ENCODE measurements at regions not wholly inside any gene's neighbourhood (a gene's known extent, or its start where the extent isn't known, plus 50 kb on each side); places are given as distances from the start of the nearest gene placed in this dataset.

DNA sequence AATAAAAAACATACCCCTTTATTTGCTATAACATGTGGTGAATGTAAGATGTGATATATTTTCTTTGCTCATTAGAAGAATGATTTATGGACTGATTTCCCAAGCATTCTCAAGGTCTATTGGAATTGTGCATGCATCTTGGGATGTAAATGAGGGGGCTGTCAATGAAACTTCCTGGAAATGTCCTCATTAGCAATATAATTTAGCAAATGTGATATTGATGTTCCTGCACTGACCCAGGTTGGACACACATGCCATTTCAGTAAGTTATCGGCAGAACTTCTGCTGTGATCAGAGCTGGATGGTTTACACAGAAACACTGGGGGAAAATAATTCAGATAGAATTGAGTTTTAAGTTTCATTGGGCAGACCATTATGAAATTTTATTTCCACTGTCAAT is 99.9 kb downstream of the ELOVL4 start:
- ChIA-PET CTCF (interaction anchor here (1.1 to 1.3 kb wide), 3 partner anchors 21 to 32 kb away, joined by 3 to 6 read pairs (median 4); no protein-coding TSS in a partner anchor), POLR2A (no interaction called here)
- H3K4me3 ChIP-seq (ENCODE audit: low read depth, low read length): no peak overlapping the region
- DNase-seq (ENCODE audit: low read depth, low spot score): no peak
- TF ChIP-seq, protein P1, sequence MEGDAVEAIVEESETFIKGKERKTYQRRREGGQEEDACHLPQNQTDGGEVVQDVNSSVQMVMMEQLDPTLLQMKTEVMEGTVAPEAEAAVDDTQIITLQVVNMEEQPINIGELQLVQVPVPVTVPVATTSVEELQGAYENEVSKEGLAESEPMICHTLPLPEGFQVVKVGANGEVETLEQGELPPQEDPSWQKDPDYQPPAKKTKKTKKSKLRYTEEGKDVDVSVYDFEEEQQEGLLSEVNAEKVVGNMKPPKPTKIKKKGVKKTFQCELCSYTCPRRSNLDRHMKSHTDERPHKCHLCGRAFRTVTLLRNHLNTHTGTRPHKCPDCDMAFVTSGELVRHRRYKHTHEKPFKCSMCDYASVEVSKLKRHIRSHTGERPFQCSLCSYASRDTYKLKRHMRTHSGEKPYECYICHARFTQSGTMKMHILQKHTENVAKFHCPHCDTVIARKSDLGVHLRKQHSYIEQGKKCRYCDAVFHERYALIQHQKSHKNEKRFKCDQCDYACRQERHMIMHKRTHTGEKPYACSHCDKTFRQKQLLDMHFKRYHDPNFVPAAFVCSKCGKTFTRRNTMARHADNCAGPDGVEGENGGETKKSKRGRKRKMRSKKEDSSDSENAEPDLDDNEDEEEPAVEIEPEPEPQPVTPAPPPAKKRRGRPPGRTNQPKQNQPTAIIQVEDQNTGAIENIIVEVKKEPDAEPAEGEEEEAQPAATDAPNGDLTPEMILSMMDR (IDR thresholded peaks at IDR 0.05; ENCODE audit: insufficient read depth, low read length, missing control alignments): no peak

DNA sequence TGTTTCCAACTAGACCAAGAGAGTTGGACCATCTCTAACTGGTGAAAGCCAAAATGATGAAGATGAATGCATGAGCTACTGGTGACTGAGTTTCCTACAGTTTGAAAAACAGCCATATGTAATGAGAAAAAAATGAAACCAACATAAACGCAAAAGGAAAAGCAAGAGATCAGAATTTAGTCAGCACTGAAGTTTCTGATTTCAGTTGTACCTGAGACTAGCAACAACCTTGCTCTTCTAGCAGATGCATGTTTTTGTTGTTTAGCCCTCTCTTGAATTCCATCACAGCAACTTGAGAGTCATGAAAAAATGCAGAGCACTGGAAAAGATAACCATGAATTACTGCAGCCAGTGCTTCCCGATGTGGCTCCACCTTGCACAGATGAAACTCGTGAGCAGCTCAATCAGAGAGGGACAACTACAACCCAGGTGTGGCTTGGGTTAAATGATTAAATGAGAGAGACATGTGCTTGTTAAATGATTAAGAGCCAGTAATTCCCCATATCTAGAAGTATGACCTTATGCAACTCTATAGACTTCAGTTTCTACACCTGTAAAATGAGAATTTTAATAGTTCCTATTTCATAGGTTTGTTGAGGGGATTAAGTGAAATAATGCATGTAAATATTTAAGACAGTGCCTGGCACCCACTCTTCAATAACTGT is 104.8 kb downstream of the ELOVL4 start:
- DNase-seq (ENCODE audit: low read depth, low spot score): no peak
- POLR2A ChIA-PET: no interaction called here
- TF ChIP-seq, protein P1 (IDR thresholded peaks at IDR 0.05; ENCODE audit: insufficient read depth, low read length, missing control alignments): no peak
- CTCF ChIA-PET: interaction anchor here (1.3 kb wide), 1 partner anchor 25 kb away, joined by 5 read pairs; no protein-coding TSS in a partner anchor
- no peak overlapping the region for H3K4me3 ChIP-seq (ENCODE audit: low read depth, low read length)

DNA sequence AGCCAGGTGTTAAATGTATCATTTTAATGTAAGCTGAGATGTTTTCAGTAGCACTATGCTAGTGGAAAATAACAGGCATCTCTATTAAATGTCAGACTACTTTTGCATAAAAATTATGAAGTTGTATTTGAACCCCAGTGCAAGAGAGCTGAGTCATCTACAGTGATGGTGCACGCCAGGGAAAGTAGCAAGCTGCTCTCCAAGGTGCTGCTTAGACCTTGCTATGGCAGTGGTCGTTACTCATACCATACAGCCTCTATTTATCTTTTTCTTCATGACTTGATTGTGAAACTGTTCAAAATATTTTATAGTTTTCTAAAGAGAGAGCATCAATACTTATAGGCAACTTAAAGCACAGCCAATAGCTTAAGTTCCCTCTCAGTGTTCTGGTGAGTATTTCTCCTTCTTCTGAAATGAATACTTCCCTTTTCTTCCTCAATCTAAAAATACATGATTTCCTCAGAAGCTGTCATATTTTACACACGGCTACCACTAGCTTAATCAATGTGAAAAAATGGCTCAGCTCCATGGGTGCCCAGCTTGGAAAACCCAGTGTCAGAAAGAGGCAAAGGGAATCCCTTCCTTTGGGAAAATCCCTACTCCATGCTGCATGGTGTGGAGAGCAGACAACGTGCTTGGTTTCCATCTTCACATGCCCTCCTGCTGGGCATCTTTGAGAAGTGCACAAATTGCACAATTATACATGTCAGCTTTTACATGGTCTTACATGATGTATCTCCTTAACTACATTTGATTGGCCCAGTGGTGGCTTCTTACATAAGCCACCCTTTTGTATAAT is 105.6 kb downstream of the ELOVL4 start:
- no peak overlapping the region for H3K4me3 ChIP-seq (ENCODE audit: low read depth, low read length)
- TF ChIP-seq, protein P1 (IDR thresholded peaks at IDR 0.05; ENCODE audit: insufficient read depth, low read length, missing control alignments): no peak
- POLR2A ChIA-PET: no interaction called here
- CTCF ChIA-PET: interaction anchor here (1.3 kb wide), 1 partner anchor 26 kb away, joined by 5 read pairs; no protein-coding TSS in a partner anchor
- no peak for DNase-seq (ENCODE audit: low read depth, low spot score)

DNA sequence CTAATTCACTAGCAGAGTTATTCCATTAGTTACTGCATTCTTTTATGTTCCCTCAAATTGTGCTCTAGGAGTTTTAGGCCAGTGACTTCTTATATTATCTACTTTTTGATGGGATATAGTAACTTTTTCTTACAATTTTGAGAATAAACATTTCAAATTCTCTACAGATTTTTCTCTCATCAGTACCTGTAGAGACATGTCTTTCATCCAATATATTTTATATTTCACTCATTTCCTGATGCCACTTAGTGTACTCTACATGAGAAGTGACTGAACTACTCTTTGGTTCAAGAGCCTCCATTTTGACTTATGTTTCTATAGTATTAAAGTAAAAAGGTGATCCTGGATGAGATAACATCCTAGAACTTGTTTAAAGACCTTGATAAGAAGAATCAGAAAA is 108.5 kb downstream of the ELOVL4 start:
- CTCF ChIA-PET: interaction anchor here (1.0 kb wide), 1 partner anchor 14 kb away, joined by 3 read pairs; no protein-coding TSS in a partner anchor

DNA sequence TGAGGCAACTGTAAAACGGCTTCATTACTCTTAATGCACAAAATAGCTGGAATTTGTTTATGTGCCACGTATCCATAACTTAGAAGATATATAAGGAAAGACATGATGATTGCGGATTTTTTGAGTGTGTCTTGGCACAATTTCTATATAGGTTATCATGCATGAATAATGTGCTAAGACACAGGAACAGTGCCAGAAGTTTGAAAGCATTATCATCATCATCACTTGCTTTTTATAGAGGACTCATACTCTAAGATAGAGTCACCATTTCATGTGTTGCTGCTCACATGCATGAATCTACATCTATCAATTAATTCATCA is 113.4 kb downstream of the ELOVL4 start:
- TF ChIP-seq, protein P1 (IDR thresholded peaks at IDR 0.05; ENCODE audit: insufficient read depth, low read length, missing control alignments): no peak
- DNase-seq (ENCODE audit: low read depth, low spot score): no peak
- ChIA-PET POLR2A (no interaction called here), CTCF (no interaction called here)
- H3K4me3 ChIP-seq (ENCODE audit: low read depth, low read length): no peak overlapping the region

More for the DNA sequence above, 108.5 kb downstream of the ELOVL4 start:
- TF ChIP-seq, protein P1 (IDR thresholded peaks at IDR 0.05; ENCODE audit: insufficient read depth, low read length, missing control alignments): no peak
- POLR2A ChIA-PET: no interaction called here
- no peak for DNase-seq (ENCODE audit: low read depth, low spot score)
- no peak overlapping the region for H3K4me3 ChIP-seq (ENCODE audit: low read depth, low read length)

DNA sequence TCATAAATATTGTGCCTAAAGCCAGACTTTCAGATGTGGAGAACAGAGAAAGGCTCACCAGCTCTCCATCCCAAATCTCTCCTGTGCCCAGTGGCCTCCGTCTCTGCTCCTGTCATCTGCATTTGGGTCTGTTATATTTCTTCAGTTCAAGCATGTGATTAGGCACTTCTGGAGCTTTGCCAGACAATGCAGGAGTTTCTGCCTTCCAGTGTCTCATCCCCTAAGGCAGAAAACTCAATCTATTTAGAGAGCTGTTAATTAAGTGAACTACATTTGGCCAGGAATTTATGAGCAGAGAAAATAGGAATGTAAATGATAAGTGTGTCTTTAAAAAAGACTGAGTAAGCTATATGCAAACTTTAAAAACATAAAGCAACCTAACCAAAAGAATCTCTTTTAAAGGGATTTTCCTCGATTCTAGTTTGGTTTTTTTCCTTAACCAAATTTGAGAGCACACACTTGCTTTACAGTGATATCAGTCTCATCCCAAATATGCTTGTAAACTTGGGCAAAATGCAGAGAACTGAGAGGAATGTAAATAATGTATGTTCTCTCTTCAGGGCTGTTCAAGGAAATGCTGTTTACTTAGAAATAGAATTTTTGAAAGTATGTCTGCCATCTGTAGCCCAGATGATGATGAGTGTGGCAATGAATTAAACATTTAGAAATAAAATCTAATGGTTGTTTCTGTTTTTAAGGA is 113.9 kb downstream of the ELOVL4 start:
- TF ChIP-seq, protein P1 (IDR thresholded peaks at IDR 0.05; ENCODE audit: insufficient read depth, low read length, missing control alignments): no peak
- ChIA-PET POLR2A (no interaction called here), CTCF (interaction anchor here (0.8 to 1.6 kb wide), 3 partner anchors 20 to 55 kb away, joined by 3 to 6 read pairs (median 5); no protein-coding TSS in a partner anchor)
- DNase-seq (ENCODE audit: low read depth, low spot score): no peak
- no peak overlapping the region for H3K4me3 ChIP-seq (ENCODE audit: low read depth, low read length)
